Parathyroid adenoma (tissue), 2 donors: ENCODE measurements at regions not wholly inside any gene's neighbourhood (a gene's known extent, or its start where the extent isn't known, plus 50 kb on each side); places are given as distances from the start of the nearest gene placed in this dataset.

ENCODE experiments used
- H2AFZ ChIP-seq: fragments of 300-600 bp; sonication (generic); one replicate; pipeline ENCODE4 v1.7.0; 2017; ENCODE audit warnings: antibody characterized with exemption, mild to moderate bottlenecking
- H3K27ac ChIP-seq: fragments of 300-600 bp; sonication (generic); one replicate; pipeline ENCODE4 v1.7.0; 2017
- H3K27me3 ChIP-seq: fragments of 300-600 bp; sonication (generic); one replicate; pipeline ENCODE4 v1.7.0; 2017; ENCODE audit warnings: low read length; ENCODE audit not compliant: control insufficient read depth, insufficient read depth
- H3K36me3 ChIP-seq: fragments of 300-600 bp; sonication (generic); one replicate; pipeline ENCODE4 v1.7.0; 2017; ENCODE audit warnings: low read length; ENCODE audit not compliant: control insufficient read depth, insufficient read depth
- H3K4me1 ChIP-seq: fragments of 300-600 bp; sonication (generic); one replicate; pipeline ENCODE4 v1.7.0; 2017; ENCODE audit warnings: control low read depth
- H3K4me2 ChIP-seq: fragments of 300-600 bp; sonication (generic); one replicate; pipeline ENCODE4 v1.7.0; 2017; ENCODE audit warnings: low read length
- H3K4me3 ChIP-seq: fragments of 300-600 bp; sonication (generic); one replicate; pipeline ENCODE4 v1.7.0; 2017; ENCODE audit warnings: low read depth, low read length
- H3K79me2 ChIP-seq: fragments of 300-600 bp; sonication (generic); one replicate; pipeline ENCODE4 v1.7.0; 2017; ENCODE audit warnings: control low read depth
- H3K9ac ChIP-seq: fragments of 300-600 bp; sonication (generic); one replicate; pipeline ENCODE4 v1.7.0; 2017; ENCODE audit warnings: mild to moderate bottlenecking
- H3K9me3 ChIP-seq: fragments of 300-600 bp; sonication (generic); one replicate; pipeline ENCODE4 v1.7.0; 2017; ENCODE audit warnings: low read length; ENCODE audit not compliant: control insufficient read depth
- CTCF ChIP-seq: fragments of 300-600 bp; sonication (generic); IDR thresholded peaks from one replicate; pipeline ENCODE4 v1.7.0; 2017; ENCODE audit warnings: antibody characterized with exemption, mild to moderate bottlenecking
- donor health status: primary hyperparathyroidism.

GRCh38 chr4:126616795-126617194 lies 1016.0 kb upstream of the INTU start:
- Histone ChIP-seq H3K27ac (no peak overlapping the region), H3K36me3 (no peaks in the 10 kb centered on the region), H3K4me3 (no peak overlapping the region), H3K4me1 (no peaks in the 10 kb centered on the region), H3K4me2 (no peak overlapping the region), H3K9ac (no peak overlapping the region), H2AFZ (no peak overlapping the region), H3K27me3 (no peaks in the 10 kb centered on the region), H3K79me2 (no peaks in the 10 kb centered on the region), H3K9me3 (no peaks in the 10 kb centered on the region)
- no peak for TF ChIP-seq CTCF

GRCh38 chr4:126627255-126627654 lies 1005.5 kb upstream of the INTU start:
- no peak overlapping the region for H3K4me3 ChIP-seq
- no peak overlapping the region for H3K4me2 ChIP-seq
- H3K27ac ChIP-seq = no peak overlapping the region
- no peak for TF ChIP-seq CTCF
- no peaks in the 10 kb centered on the region for H3K9me3 ChIP-seq
- H2AFZ ChIP-seq = no peak overlapping the region
- H3K36me3 ChIP-seq = no peaks in the 10 kb centered on the region
- H3K79me2 ChIP-seq = no peaks in the 10 kb centered on the region
- H3K27me3 ChIP-seq = no peaks in the 10 kb centered on the region
- H3K9ac ChIP-seq = no peak overlapping the region
- no peaks in the 10 kb centered on the region for H3K4me1 ChIP-seq

GRCh38 chr4:126628933-126629332 lies 1003.8 kb upstream of the INTU start:
- no peaks in the 10 kb centered on the region for H3K79me2 ChIP-seq
- no peak overlapping the region for H3K4me3 ChIP-seq
- H3K27me3 ChIP-seq = no peaks in the 10 kb centered on the region
- H3K27ac ChIP-seq = no peak overlapping the region
- TF ChIP-seq CTCF = no peak
- H3K9ac ChIP-seq = no peak overlapping the region
- no peaks in the 10 kb centered on the region for H3K4me1 ChIP-seq
- no peak overlapping the region for H3K4me2 ChIP-seq
- no peak overlapping the region for H2AFZ ChIP-seq
- H3K9me3 ChIP-seq = no peaks in the 10 kb centered on the region
- H3K36me3 ChIP-seq = no peaks in the 10 kb centered on the region

GRCh38 chr4:126630230-126630629 lies 1002.5 kb upstream of the INTU start:
- Histone ChIP-seq H3K9me3 (no peaks in the 10 kb centered on the region), H3K36me3 (no peaks in the 10 kb centered on the region), H2AFZ (no peak overlapping the region), H3K9ac (no peak overlapping the region), H3K4me1 (no peaks in the 10 kb centered on the region), H3K79me2 (no peaks in the 10 kb centered on the region), H3K4me3 (no peak overlapping the region), H3K27ac (no peak overlapping the region), H3K27me3 (no peaks in the 10 kb centered on the region), H3K4me2 (no peak overlapping the region)
- TF ChIP-seq CTCF = no peak

- H3K4me1 ChIP-seq = no peaks in the 10 kb centered on the region
- H3K4me2 ChIP-seq = no peak overlapping the region
- H3K9me3 ChIP-seq = no peaks in the 10 kb centered on the region
- H3K79me2 ChIP-seq = no peaks in the 10 kb centered on the region
- H3K36me3 ChIP-seq = no peaks in the 10 kb centered on the region
- no peak for TF ChIP-seq CTCF
- no peak overlapping the region for H3K27ac ChIP-seq
- no peak overlapping the region for H2AFZ ChIP-seq
- H3K9ac ChIP-seq = no peak overlapping the region
- no peak overlapping the region for H3K4me3 ChIP-seq
- H3K27me3 ChIP-seq = no peaks in the 10 kb centered on the region
These were observed 999.5 kb upstream of the INTU start for GRCh38 chr4:126633306-126633705.
